Tibial nerve (tissue), 3 donors: ENCODE measurements at regions not wholly inside any gene's neighbourhood (a gene's known extent, or its start where the extent isn't known, plus 50 kb on each side); places are given as distances from the start of the nearest gene placed in this dataset.

ENCODE experiments used
- CTCF ChIP-seq, 5 experiments: fragments of 200-600 bp in 3 of 5; fragments of 450-650 bp in 2 of 5; sonication (generic) in 3 of 5; IDR thresholded peaks; one replicate each; pipeline ENCODE4 v1.5.1; 2016 to 2019; ENCODE audit warnings: antibody characterized with exemption in 5 of 5, mild to moderate bottlenecking in 3 of 5, moderate library complexity in 2 of 5
- POLR2A ChIP-seq, 2 donors: fragments of 450-650 bp; IDR thresholded peaks; one replicate each; pipeline ENCODE4 v1.6.1; 2017; ENCODE audit warnings: antibody characterized with exemption in 2 of 2, mild to moderate bottlenecking in 2 of 2, moderate library complexity in 2 of 2

GRCh38 chr4:125551967-125552366 lies 237.2 kb downstream of the FAT4 start:
- TF ChIP-seq POLR2A (IDR thresholded peaks at IDR 0.05) (no peak), CTCF (IDR thresholded peaks at IDR 0.05) (no peak)
